H9 (cell line): ENCODE measurements at regions not wholly inside any gene's neighbourhood (a gene's known extent, or its start where the extent isn't known, plus 50 kb on each side); places are given as distances from the start of the nearest gene placed in this dataset.
"Not testable (repeated sequence)": the region's sequence is repeated elsewhere in the genome, so short reads cannot be mapped to it uniquely, and the experiment has no call there.

Experiments
- DNase-seq: peaks from one replicate; pipeline ENCODE4 v3.0.0-alpha.2; 2017
- H2AFZ ChIP-seq: one replicate; pipeline ENCODE4 v1.6.1; 2013; ENCODE audit warnings: mild to moderate bottlenecking, low read length, control low read depth, moderate library complexity
- H2AK5ac ChIP-seq: 2 replicates; pipeline ENCODE4 v1.6.1; 2013; ENCODE audit warnings: low read length, control low read depth, mixed read lengths; ENCODE audit not compliant: insufficient read length
- H2BK120ac ChIP-seq: one replicate; pipeline ENCODE4 v1.6.1; 2013; ENCODE audit warnings: low read depth, mild to moderate bottlenecking, low read length, control low read depth, inconsistent platforms; ENCODE audit not compliant: poor library complexity, severe bottlenecking
- H2BK12ac ChIP-seq: 2 replicates; pipeline ENCODE4 v1.6.1; 2013; ENCODE audit warnings: low read length, control low read depth, mixed read lengths, low read depth; ENCODE audit not compliant: insufficient read length
- H2BK15ac ChIP-seq: 2 replicates; pipeline ENCODE4 v1.6.1; 2013; ENCODE audit warnings: low read depth, low read length, control low read depth
- H2BK20ac ChIP-seq: one replicate; pipeline ENCODE4 v1.6.1; 2013; ENCODE audit warnings: low read depth, mild to moderate bottlenecking, low read length, control low read depth, inconsistent platforms; ENCODE audit not compliant: poor library complexity, severe bottlenecking
- H2BK5ac ChIP-seq: 2 replicates; pipeline ENCODE4 v1.6.1; 2013; ENCODE audit warnings: low read length, control low read depth, mixed read lengths; ENCODE audit not compliant: insufficient read length
- H3K14ac ChIP-seq: 2 replicates; pipeline ENCODE4 v1.6.1; 2013; ENCODE audit warnings: low read length, control low read depth; ENCODE audit not compliant: insufficient read depth
- H3K18ac ChIP-seq: 2 replicates; pipeline ENCODE4 v1.6.1; 2013; ENCODE audit warnings: low read depth, mild to moderate bottlenecking, mixed read lengths, low read length, control low read depth; ENCODE audit not compliant: insufficient read length
- H3K23ac ChIP-seq: 2 replicates; pipeline ENCODE4 v1.6.1; 2013; ENCODE audit warnings: low read length, control low read depth, mixed read lengths, low read depth; ENCODE audit not compliant: insufficient read length
- H3K23me2 ChIP-seq: 2 replicates; pipeline ENCODE4 v1.6.1; 2013; ENCODE audit warnings: low read depth, mild to moderate bottlenecking, mixed read lengths, low read length, control low read depth; ENCODE audit not compliant: insufficient read length, poor library complexity, severe bottlenecking
- H3K27ac ChIP-seq: 2 replicates; pipeline ENCODE4 v1.5.1; 2013; ENCODE audit warnings: low read length, control low read depth, mixed read lengths, low read depth; ENCODE audit not compliant: insufficient read length
- H3K27me3 ChIP-seq: 2 replicates; pipeline ENCODE4 v1.6.1; 2013; ENCODE audit warnings: low read length, control low read depth, inconsistent platforms; ENCODE audit not compliant: insufficient read depth
- H3K4ac ChIP-seq: 2 replicates; pipeline ENCODE4 v1.6.1; 2013; ENCODE audit warnings: low read depth, mild to moderate bottlenecking, control low read depth, inconsistent platforms, low read length, moderate library complexity
- H3K4me1 ChIP-seq: 2 replicates; pipeline ENCODE4 v1.6.1; 2013; ENCODE audit warnings: low read length, control low read depth, inconsistent platforms; ENCODE audit not compliant: insufficient read depth
- H3K4me2 ChIP-seq: 2 replicates; pipeline ENCODE4 v1.6.1; 2013; ENCODE audit warnings: low read length, control low read depth, mixed read lengths; ENCODE audit not compliant: insufficient read length, insufficient read depth
- H3K56ac ChIP-seq: 2 replicates; pipeline ENCODE4 v1.6.1; 2013; ENCODE audit warnings: low read depth, mild to moderate bottlenecking, mixed read lengths, low read length, control low read depth; ENCODE audit not compliant: insufficient read length
- H3K79me1 ChIP-seq: 2 replicates; pipeline ENCODE4 v1.6.1; 2013; ENCODE audit warnings: low read depth, mild to moderate bottlenecking, moderate library complexity, low read length, control low read depth, inconsistent platforms; ENCODE audit not compliant: insufficient read depth, poor library complexity, severe bottlenecking
- H3K79me2 ChIP-seq: 2 replicates; pipeline ENCODE4 v1.6.1; 2013; ENCODE audit warnings: low read length, control low read depth, inconsistent platforms; ENCODE audit not compliant: insufficient read depth
- H3K9ac ChIP-seq: 2 replicates; pipeline ENCODE4 v1.6.1; 2013; ENCODE audit warnings: low read length, control low read depth, mixed read lengths; ENCODE audit not compliant: insufficient read length; ENCODE audit errors: extremely low read depth
- H3K9me3 ChIP-seq: one replicate; pipeline ENCODE4 v1.6.1; 2013; ENCODE audit warnings: low read depth, low read length, inconsistent platforms; ENCODE audit not compliant: control insufficient read depth
- H3T11ph ChIP-seq: one replicate; pipeline ENCODE4 v1.6.1; 2013; ENCODE audit warnings: mild to moderate bottlenecking, low read length, control low read depth, inconsistent platforms
- H4K20me1 ChIP-seq: one replicate; pipeline ENCODE4 v1.6.1; 2013; ENCODE audit not compliant: control insufficient read depth, insufficient read length, insufficient read depth
- H4K5ac ChIP-seq: 2 replicates; pipeline ENCODE4 v1.6.1; 2013; ENCODE audit warnings: low read depth, mild to moderate bottlenecking, mixed read lengths, low read length, control low read depth; ENCODE audit not compliant: insufficient read length
- H4K8ac ChIP-seq: replicated peaks from 2 replicates; pipeline ENCODE4 v1.6.1; 2013; ENCODE audit warnings: low read length, control low read depth, mixed read lengths, low read depth; ENCODE audit not compliant: insufficient read length
- H4K91ac ChIP-seq: 2 replicates; pipeline ENCODE4 v1.6.1; 2013; ENCODE audit warnings: low read depth, mild to moderate bottlenecking, moderate library complexity, mixed read lengths, low read length, control low read depth; ENCODE audit not compliant: insufficient read length
- H3K27ac Mint-ChIP-seq, 3 experiments: 2 replicates in 2 of 3; 3 replicates in 1 of 3; pipeline ENCODE4 v1.8.0; 2020 to 2021; ENCODE audit warnings: mixed read lengths in 3 of 3, mild to moderate bottlenecking in 1 of 3, moderate library complexity in 1 of 3
- H3K27me3 Mint-ChIP-seq: 2 replicates; pipeline ENCODE4 v1.8.0; 2021; ENCODE audit warnings: low read depth, mild to moderate bottlenecking, moderate library complexity, mixed read lengths
- H3K36me3 Mint-ChIP-seq, 3 experiments: 2 replicates in 2 of 3; 3 replicates in 1 of 3; pipeline ENCODE4 v1.8.0; 2020 to 2021; ENCODE audit warnings: low read depth in 3 of 3, mixed read lengths in 3 of 3; ENCODE audit not compliant: insufficient read depth in 1 of 3
- H3K4me1 Mint-ChIP-seq, 2 experiments: 2 replicates each; pipeline ENCODE4 v1.8.0; 2020; ENCODE audit warnings: mixed read lengths in 2 of 2
- H3K4me3 Mint-ChIP-seq, 2 experiments: 2 replicates in 1 of 2; 3 replicates in 1 of 2; pipeline ENCODE4 v1.8.0; 2020 to 2021; ENCODE audit warnings: mild to moderate bottlenecking in 2 of 2, mixed read lengths in 2 of 2, moderate library complexity in 1 of 2
- H3K9me3 Mint-ChIP-seq, 2 experiments: 2 replicates in 1 of 2; 3 replicates in 1 of 2; pipeline ENCODE4 v1.8.0; 2020; ENCODE audit warnings: mild to moderate bottlenecking in 2 of 2, mixed read lengths in 2 of 2, moderate library complexity in 1 of 2
- CTCF ChIP-seq: fragments of 200-600 bp; sonication (generic); conservative IDR thresholded peaks from 3 replicates; pipeline ENCODE4 v1.8.0; 2021; ENCODE audit warnings: antibody characterized with exemption, mild to moderate bottlenecking
- WGBS: extraction: QIAGEN DNeasy Blood & Tissue Kit; methylation state at CpG from one replicate; pipeline ENCODE4 v1.1.7; 2013; ENCODE audit warnings: missing lambda C conversion rate, low lambda C conversion rate, mixed read lengths; ENCODE audit not compliant: insufficient read length; ENCODE audit errors: extremely low coverage; 5-methylcytosine and 5-hydroxymethylcytosine counted together

- H3K27me3 Mint-ChIP-seq, result no peaks in the 10 kb centered on the region
- Histone ChIP-seq H3K27me3 (no peaks in the 10 kb centered on the region), H3K4me1 (no peaks in the 10 kb centered on the region), H2BK12ac (no peak overlapping the region), H2AFZ (no peak overlapping the region), H3K9ac (no peak overlapping the region), H4K20me1 (no peaks in the 10 kb centered on the region), H3K9me3 (no peaks in the 10 kb centered on the region), H3K4me2 (no peak overlapping the region), H3K18ac (no peak overlapping the region), H2AK5ac (no peak overlapping the region), H2BK5ac (no peak overlapping the region), H2BK120ac (no peak overlapping the region), H3K23ac (no peak overlapping the region), H2BK15ac (no peak overlapping the region), H2BK20ac (no peak overlapping the region), H3K79me2 (no peaks in the 10 kb centered on the region), H4K91ac (no peak overlapping the region), H3K23me2 (no peaks in the 10 kb centered on the region), H3K4ac (no peak overlapping the region), H3T11ph (no peak overlapping the region), H3K27ac (no peak overlapping the region), H3K14ac (no peak overlapping the region), H4K5ac (no peak overlapping the region), H3K79me1 (no peaks in the 10 kb centered on the region), H4K8ac (no peak overlapping the region), H3K56ac (no peak overlapping the region)
- DNase-seq, result no peak
- peaks cover 0 to 15% (median 0%) of the 10 kb centered on the region in 3 experiments; a peak in 2 of 7 replicates for H3K36me3 Mint-ChIP-seq
- peaks cover 20 to 80% of the 10 kb centered on the region in 2 experiments for H3K9me3 Mint-ChIP-seq
- H3K4me3 Mint-ChIP-seq, result no peak overlapping the region
- TF ChIP-seq CTCF, result no peak
- WGBS, result no CpG with 5 or more reads among the region's 2 CpGs
- no peak overlapping the region for H3K27ac Mint-ChIP-seq
- no peaks in the 10 kb centered on the region for H3K4me1 Mint-ChIP-seq
Observed at GRCh38 chr7:159306012-159306411, 161.3 kb upstream of the VIPR2 start.

GRCh38 chr7:159305185-159305584, 160.5 kb upstream of the VIPR2 start:
- not testable (repeated sequence) for H3K23ac ChIP-seq, H2AFZ ChIP-seq, H3K79me2 ChIP-seq, H3K4me3 Mint-ChIP-seq, H4K5ac ChIP-seq, H3K27ac Mint-ChIP-seq, H3K9me3 ChIP-seq, H2BK5ac ChIP-seq, H3K4me1 ChIP-seq, H4K91ac ChIP-seq, H3T11ph ChIP-seq, H3K4ac ChIP-seq, H2AK5ac ChIP-seq, H3K27me3 Mint-ChIP-seq, H3K4me1 Mint-ChIP-seq, H3K79me1 ChIP-seq, H3K18ac ChIP-seq, H3K27me3 ChIP-seq, H3K23me2 ChIP-seq, H3K4me2 ChIP-seq, H2BK120ac ChIP-seq, H2BK15ac ChIP-seq, DNase-seq, H3K27ac ChIP-seq, H2BK20ac ChIP-seq, H3K14ac ChIP-seq, H2BK12ac ChIP-seq, H4K20me1 ChIP-seq, H3K56ac ChIP-seq, H4K8ac ChIP-seq, H3K9ac ChIP-seq
- no CpG with 5 or more reads among the region's 3 CpGs for WGBS
- peaks cover 0 to 17% (median 0%) of the 10 kb centered on the region in 3 experiments; a peak in 2 of 7 replicates for H3K36me3 Mint-ChIP-seq
- H3K9me3 Mint-ChIP-seq, result peaks cover 20 to 76% of the 10 kb centered on the region in 2 experiments
